Ovary (tissue), 7 donors: ENCODE measurements at regions not wholly inside any gene's neighbourhood (a gene's known extent, or its start where the extent isn't known, plus 50 kb on each side); places are given as distances from the start of the nearest gene placed in this dataset.

Source experiments
- DNase-seq, 5 donors: peaks; one replicate each; pipeline ENCODE4 v3.0.0-alpha.2; 2019 to 2020
- H3K27ac ChIP-seq, 2 donors: fragments of 200-600 bp; one replicate each; pipeline versions ENCODE4 v1.5.1 to v1.8.0; 2019 to 2022
- H3K27me3 ChIP-seq: fragments of 200-600 bp; one replicate; pipeline ENCODE4 v1.8.0; 2022
- H3K36me3 ChIP-seq: fragments of 200-600 bp; sonication (generic); one replicate; pipeline ENCODE4 v1.5.1; 2019
- H3K4me1 ChIP-seq: one replicate; pipeline ENCODE4 v1.8.1; 2013; ENCODE audit warnings: mild to moderate bottlenecking, moderate library complexity; ENCODE audit not compliant: insufficient read depth
- H3K4me3 ChIP-seq: fragments of 200-600 bp; sonication (generic); one replicate; pipeline ENCODE4 v1.5.1; 2017
- H3K9me3 ChIP-seq, 2 donors: fragments of 200-600 bp in 1 of 2; sonication (generic) in 1 of 2; one replicate each; pipeline versions ENCODE4 v1.5.1 to v1.8.1; 2013 to 2019; ENCODE audit warnings: mild to moderate bottlenecking in 1 of 2, moderate library complexity in 1 of 2
- CTCF ChIP-seq, 3 donors: fragments of 450-650 bp in 2 of 3; fragments of 200-600 bp in 1 of 3; IDR thresholded peaks; one replicate each; pipeline versions ENCODE4 v1.5.1 to v1.8.0; 2016 to 2022; ENCODE audit warnings: antibody characterized with exemption in 3 of 3, mild to moderate bottlenecking in 1 of 3
- EP300 ChIP-seq: sonication (generic); formaldehyde crosslinking; IDR thresholded peaks from one replicate; pipeline ENCODE4 v1.6.1; 2017; ENCODE audit warnings: antibody characterized with exemption
- POLR2A ChIP-seq: fragments of 450-650 bp; IDR thresholded peaks from one replicate; pipeline ENCODE4 v1.6.1; 2017; ENCODE audit warnings: antibody characterized with exemption, mild to moderate bottlenecking, moderate library complexity
- WGBS, 3 donors: extraction: QIAGEN DNeasy Blood & Tissue Kit in 1 of 3; methylation state at CpG; one replicate each; pipeline versions ENCODE4 v1.1.5 to v1.1.7; 2013 to 2017; 5-methylcytosine and 5-hydroxymethylcytosine counted together
- intact Hi-C, 4 donors: fragments of 100-400 bp; cut with DNase I; formaldehyde crosslinking; loops; one replicate each; pipeline versions ENCODE4 v1.11.0 to v1.15.1; 2022 to 2023
- donor health status: DM: no; HTN: no; CAD: no; lungs with moderate emphysema.
- donor health status: DM: no; HTN: no; CAD: no.
- donor health status: Bipolar disorder and iron deficiency.
- donor health status: DM: no; HTN: no; CAD: no.
- donor health status: DM: yes; HTN: yes; CAD: no.

- Histone ChIP-seq H3K9me3 (no peaks in the 10 kb centered on the region), H3K4me1 (no peaks in the 10 kb centered on the region), H3K4me3 (no peak overlapping the region), H3K27me3 (no peaks in the 10 kb centered on the region), H3K27ac (no peak overlapping the region), H3K36me3 (no peaks in the 10 kb centered on the region)
- intact Hi-C loops, result no loop called here
- WGBS, 3 donors, result 83 to 84% (median 83%) methylated on average over 1 of the region's 1 CpG
- DNase-seq, result no peak
- TF ChIP-seq CTCF (IDR thresholded peaks at IDR 0.05) (no peak), EP300 (no peak), POLR2A (no peak)
These were observed 473.6 kb downstream of the NUP35 start for GRCh38 chr2:183597841-183598240.

DNA sequence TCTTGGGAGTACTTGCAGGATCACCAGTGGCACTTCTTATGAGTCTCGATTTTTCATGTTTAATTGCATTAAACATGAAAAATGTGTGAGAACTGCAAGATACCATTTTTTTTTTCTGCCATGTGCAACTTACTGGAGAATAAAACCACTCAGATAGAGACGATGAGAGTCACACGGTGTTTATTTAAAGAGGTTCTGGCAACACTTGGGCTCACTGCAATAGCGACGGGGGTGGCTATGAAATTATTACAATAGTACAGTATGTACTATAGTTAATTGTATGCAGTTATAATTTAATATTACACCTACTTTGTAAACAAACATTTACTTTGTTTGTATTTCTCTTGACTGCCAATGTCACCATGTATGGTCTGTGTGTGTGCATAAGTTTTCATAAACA is 479.8 kb downstream of the NUP35 start:
- intact Hi-C loops, result no loop called here
- no peak for TF ChIP-seq POLR2A
- no peak for TF ChIP-seq CTCF (IDR thresholded peaks at IDR 0.05)
- no peak for TF ChIP-seq EP300
- Histone ChIP-seq H3K36me3 (no peaks in the 10 kb centered on the region), H3K27ac (no peak overlapping the region), H3K4me1 (no peaks in the 10 kb centered on the region), H3K27me3 (no peaks in the 10 kb centered on the region), H3K9me3 (no peaks in the 10 kb centered on the region), H3K4me3 (no peak overlapping the region)
- 74 to 85% (median 75%) methylated on average over 5 of the region's 5 CpGs for WGBS, 3 donors
- DNase-seq, result no peak

- intact Hi-C loops, result no loop called here
- TF ChIP-seq CTCF (IDR thresholded peaks at IDR 0.05), result no peak
- WGBS, 3 donors, result 80 to 84% (median 82%) methylated on average over 3 of the region's 3 CpGs
These were observed 481.2 kb downstream of the NUP35 start for GRCh38 chr2:183605440-183605839.

GRCh38 chr2:183606022-183606717 is 481.9 kb downstream of the NUP35 start:
- DNase-seq, result no peak
- TF ChIP-seq EP300, result no peak
- TF ChIP-seq CTCF (IDR thresholded peaks at IDR 0.05), result no peak
- TF ChIP-seq POLR2A, result no peak
- Histone ChIP-seq H3K4me1 (no peaks in the 10 kb centered on the region), H3K36me3 (no peaks in the 10 kb centered on the region), H3K4me3 (no peak overlapping the region), H3K27ac (no peak overlapping the region), H3K9me3 (no peaks in the 10 kb centered on the region), H3K27me3 (no peaks in the 10 kb centered on the region)
- intact Hi-C loops, result no loop called here
- 79 to 88% (median 87%) methylated on average over 2 of the region's 2 CpGs for WGBS, 3 donors

More at GRCh38 chr2:183605440-183605839, 481.2 kb downstream of the NUP35 start:
- Histone ChIP-seq H3K4me3 (no peak overlapping the region), H3K36me3 (no peaks in the 10 kb centered on the region), H3K9me3 (no peaks in the 10 kb centered on the region), H3K27me3 (no peaks in the 10 kb centered on the region), H3K4me1 (no peaks in the 10 kb centered on the region), H3K27ac (no peak overlapping the region)
- DNase-seq, result no peak
